ENCODE measurements at regions not wholly inside any gene's neighbourhood (a gene's known extent, or its start where the extent isn't known, plus 50 kb on each side); places are given as distances from the start of the nearest gene placed in this dataset.

DNA sequence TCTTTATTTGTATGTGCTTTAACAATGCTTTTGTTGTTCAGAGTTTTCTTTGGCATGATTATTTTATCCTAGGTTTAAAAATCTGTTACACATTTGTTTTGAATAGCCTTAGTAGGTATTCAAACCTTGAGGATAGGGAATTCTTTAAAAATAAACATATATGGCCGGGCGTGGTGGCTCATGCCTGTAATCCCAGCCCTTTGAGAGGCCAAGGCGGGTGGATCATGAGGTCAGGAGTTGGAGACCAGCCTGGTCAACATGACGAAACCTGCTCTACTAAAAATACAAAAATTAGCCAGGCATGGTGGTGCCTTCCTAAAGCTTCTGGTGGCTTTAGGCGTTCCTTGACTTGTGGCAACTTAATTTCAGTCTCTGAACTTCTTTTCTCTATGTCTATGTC is 743.3 kb upstream of the EPHA6 start:
- no peak for DNase-seq (ENCODE audit: extremely low read depth, low read depth)
- TF ChIP-seq CTCF (IDR thresholded peaks at IDR 0.05; ENCODE audit: low read depth, low read length), result no peak

DNA sequence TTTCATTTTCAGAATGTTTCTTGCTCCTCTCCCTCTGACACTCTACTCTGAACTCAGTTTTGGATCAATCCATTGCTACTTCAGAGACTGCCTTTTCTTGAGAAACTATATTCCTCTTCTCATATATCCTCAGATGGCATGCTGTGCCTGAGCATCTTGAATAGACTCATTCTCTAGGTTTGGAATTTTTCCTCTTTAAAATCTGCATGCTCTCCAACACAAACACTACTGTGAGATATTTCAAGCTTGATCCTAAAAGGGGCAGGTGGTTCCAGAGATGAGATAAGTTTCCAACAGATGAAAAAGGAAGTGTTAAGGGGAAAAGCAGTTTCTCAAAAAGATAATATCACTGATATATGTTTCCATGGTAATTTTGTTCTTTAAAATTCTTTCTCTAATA is 742.2 kb upstream of the EPHA6 start:
- DNase-seq (ENCODE audit: extremely low read depth, low read depth), result no peak
- TF ChIP-seq CTCF (IDR thresholded peaks at IDR 0.05; ENCODE audit: low read depth, low read length), result no peak

- TF ChIP-seq CTCF (IDR thresholded peaks at IDR 0.05; ENCODE audit: low read depth, low read length), result no peak
- DNase-seq (ENCODE audit: extremely low read depth, low read depth), result no peak
Observed at GRCh38 chr3:96083610-96084009, 730.8 kb upstream of the EPHA6 start.

DNA sequence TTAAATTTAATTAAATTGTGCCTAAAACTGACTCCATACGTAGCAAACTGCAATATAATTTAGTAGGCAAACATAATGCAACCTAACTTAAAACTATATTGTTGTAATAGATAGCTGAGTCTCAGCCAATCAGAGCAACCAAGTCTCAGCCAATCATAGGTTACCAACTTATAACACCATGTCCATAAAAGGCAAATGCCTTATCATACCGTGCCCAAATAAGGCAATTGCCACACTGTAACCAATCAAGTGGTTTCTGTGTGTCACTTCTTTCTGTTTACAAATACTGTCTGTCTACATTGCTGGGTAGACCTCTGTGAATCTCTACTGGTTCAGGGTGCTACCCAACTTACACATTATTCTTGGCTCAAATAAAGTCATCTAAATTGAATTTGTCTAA is 728.4 kb upstream of the EPHA6 start:
- DNase-seq (ENCODE audit: extremely low read depth, low read depth), result no peak
- no peak for TF ChIP-seq CTCF (IDR thresholded peaks at IDR 0.05; ENCODE audit: low read depth, low read length)

- TF ChIP-seq CTCF (IDR thresholded peaks at IDR 0.05; ENCODE audit: low read depth, low read length), result no peak
- DNase-seq (ENCODE audit: extremely low read depth, low read depth), result no peak
Observed at GRCh38 chr3:96101006-96101560, 713.3 kb upstream of the EPHA6 start.

- no peak for DNase-seq (ENCODE audit: extremely low read depth, low read depth)
- TF ChIP-seq CTCF (IDR thresholded peaks at IDR 0.05; ENCODE audit: low read depth, low read length), result no peak
Observed at GRCh38 chr3:96106701-96107100, 707.7 kb upstream of the EPHA6 start.

Measured in AG09319 (cell line).